GM03348 (cell line): ENCODE measurements at regions not wholly inside any gene's neighbourhood (a gene's known extent, or its start where the extent isn't known, plus 50 kb on each side); places are given as distances from the start of the nearest gene placed in this dataset.
"Not testable (repeated sequence)": the region's sequence is repeated elsewhere in the genome, so short reads cannot be mapped to it uniquely, and the experiment has no call there.

Experiments used
- DNase-seq: peaks from one replicate; pipeline ENCODE4 v3.0.0; 2012; ENCODE audit warnings: low spot score

DNA sequence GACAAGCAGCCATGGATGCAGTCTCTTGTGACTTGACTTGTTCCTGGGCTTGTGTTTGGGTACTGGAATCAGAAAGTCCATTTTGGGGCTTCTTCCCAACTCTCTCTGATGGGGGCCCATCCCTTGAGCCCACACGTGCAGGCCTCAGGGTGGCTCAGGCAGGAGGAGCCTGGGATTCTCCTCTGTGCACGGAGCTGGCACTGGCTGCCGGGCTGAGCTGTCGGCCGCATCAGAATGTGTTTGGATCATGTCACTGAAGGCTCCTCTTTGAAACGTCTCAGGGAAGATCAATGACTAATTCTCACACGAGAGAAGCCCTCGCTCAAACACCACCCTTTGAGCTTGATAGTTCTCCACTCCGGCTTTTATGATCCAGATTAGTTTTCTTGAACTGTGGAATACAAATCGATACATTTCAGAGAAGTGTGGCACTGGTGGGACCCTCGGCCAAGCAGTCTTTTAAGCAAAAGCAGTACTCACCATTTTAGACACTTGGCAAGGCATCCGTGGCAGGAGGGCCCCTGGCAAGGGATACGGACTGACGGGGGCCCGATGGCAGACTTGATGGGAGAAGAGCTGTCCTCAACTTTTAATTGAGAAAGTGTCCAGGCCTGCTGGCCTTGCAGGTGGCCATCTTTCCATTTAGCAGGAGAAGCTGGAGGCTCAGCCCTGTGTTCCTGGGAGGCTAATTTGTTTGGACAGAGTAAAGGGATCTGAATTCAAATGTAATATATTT lies 220.7 kb upstream of the C1orf174 start:
- no peak for DNase-seq

DNA sequence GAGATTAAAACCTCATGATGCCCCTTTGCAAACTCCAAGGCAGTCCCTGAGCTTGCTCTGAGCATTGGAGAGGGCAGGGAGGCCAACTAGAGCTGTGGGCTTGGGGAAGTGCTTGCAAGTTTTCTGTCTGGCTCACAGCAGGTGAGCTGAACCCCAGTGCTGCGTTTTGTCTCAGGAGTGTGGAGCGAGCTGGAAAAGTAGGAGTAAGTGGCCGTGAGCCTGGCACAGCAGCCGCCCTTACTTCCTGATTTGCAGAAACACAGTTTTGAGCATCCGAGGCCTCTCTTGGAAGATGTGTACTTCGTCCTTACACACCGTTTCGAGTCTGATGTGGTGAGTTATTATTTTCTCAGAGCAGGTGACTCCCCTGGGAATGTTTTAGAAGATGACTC lies 221.2 kb upstream of the C1orf174 start:
- DNase-seq = no peak

DNA sequence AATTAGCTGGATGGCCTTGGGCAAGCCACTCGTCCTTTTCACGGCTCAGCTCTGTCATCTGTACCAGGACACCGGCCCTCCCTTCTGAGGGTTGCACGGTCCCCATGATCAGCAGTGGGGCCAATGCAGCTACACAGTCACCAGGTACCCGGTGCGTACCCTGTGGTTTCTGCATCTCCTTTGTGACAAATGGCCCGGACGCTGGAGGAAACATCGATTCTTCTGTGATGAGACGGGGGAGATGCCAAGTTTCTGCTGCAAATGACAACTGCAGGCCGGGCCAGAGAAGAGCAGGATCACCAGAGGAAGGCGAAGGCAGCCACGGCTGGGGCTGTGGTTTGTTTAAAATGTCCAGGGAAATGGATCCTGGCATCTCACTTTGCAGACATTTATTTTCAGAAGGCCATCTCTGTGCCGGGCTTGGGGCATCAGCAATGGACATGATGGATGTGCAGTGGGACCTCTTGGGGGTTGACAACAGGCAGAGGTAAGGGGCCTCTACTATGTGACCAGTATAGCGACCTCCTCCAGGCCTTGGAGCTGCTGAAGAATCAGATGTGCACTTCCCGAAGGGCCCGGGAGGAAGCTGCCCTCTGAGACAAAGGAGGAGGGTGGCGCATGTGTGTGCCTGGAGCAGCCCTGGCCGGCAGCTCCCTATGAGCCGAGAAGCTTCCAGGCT lies 221.9 kb upstream of the C1orf174 start:
- DNase-seq = no peak

GRCh38 chr1:4122513-4123160 lies 222.6 kb upstream of the C1orf174 start:
- DNase-seq = no peak

- DNase-seq = no peak
Observed at GRCh38 chr1:4124631-4125145, 224.6 kb upstream of the C1orf174 start.

- no peak for DNase-seq
Observed at GRCh38 chr1:4126251-4126650, 226.2 kb upstream of the C1orf174 start.

GRCh38 chr1:4126731-4127591 lies 226.9 kb upstream of the C1orf174 start:
- DNase-seq = no peak

DNA sequence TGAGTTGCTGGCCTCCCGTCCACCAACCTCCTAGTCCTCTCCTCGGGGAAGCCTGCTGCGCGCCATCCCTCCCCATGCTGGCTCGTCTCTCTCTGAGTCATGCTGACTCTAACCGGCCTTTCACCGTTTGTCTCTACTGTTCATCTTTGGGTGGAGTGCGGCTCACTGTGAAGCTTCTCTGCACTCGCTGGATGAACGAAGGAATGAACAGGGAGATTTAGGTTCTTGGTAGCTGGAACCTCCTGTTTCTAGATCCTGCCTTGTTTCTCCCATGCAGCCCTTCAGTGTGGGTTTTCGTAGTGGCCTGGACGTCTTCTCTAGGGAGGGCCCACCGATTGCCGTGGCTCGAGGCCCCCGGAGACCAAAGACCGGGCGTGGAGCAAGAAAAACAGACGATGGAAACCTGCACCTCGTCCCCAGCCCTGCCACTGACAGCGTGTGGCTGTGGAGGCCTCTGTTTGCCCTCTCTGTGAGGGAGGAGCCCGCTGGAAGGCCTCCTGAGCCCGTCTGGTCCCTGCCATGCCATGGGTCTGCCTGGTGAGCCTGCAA lies 227.6 kb upstream of the C1orf174 start:
- DNase-seq = no peak

DNA sequence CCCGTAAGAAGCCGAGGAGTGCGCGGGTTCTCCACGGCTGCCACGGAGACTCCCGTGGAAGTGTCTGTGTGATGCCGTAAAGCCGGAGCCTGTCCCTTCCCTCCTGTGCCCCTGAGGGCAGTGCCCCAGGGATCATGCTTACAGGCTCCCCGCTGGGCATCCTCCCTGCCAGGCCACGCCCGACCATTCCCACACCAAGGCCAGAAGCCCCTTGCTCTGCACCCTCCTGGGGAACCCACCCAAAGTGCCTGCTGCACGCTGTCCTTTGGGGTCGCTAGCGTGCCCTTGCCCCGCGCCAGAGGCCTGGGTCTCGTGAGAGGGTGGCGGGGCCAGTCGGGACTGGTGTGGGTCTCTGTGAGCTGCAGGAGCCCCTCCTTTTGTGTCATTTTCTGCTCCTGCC lies 228.5 kb upstream of the C1orf174 start:
- no peak for DNase-seq

DNA sequence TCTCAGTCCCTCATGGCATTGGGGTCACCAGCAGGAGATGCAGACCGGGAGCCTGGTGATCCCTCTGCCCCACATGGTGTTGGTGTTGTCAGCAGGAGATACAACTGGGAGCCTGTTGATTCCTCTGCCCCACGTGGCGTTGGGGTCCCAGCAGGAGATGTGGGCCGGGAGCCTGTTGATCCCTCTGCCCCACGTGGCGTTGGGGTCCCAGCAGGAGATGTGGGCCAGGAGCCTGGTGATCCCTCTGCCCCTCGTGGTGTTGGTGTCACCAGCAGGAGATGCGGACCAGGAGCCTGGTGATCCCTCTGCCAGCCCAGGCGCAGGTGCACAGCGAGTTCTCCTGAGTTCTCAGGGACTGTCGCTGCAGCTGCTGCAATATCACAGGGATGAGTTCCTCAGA lies 229.6 kb upstream of the C1orf174 start:
- DNase-seq = no peak

GRCh38 chr1:4130096-4130495 lies 230.0 kb upstream of the C1orf174 start:
- no peak for DNase-seq

DNA sequence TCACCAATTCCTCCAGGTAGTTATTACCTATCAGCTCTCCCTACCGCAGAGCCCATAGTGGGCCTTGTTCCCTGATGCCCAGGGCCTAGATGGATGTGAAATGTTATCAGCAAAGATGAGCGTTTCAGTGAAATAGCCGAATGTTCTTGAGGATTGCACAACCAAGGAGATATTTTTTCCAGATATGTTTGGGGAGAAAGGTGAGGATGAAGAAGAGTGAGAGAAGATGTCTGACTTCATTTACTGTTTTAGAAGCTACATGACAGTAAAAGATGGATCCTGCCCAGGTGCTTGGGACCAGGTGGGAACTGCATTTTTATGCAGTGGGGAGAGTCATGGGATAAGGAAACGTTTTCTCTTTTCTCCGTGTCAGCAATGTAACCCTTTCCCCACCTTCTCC lies 231.7 kb upstream of the C1orf174 start:
- DNase-seq = no peak

DNA sequence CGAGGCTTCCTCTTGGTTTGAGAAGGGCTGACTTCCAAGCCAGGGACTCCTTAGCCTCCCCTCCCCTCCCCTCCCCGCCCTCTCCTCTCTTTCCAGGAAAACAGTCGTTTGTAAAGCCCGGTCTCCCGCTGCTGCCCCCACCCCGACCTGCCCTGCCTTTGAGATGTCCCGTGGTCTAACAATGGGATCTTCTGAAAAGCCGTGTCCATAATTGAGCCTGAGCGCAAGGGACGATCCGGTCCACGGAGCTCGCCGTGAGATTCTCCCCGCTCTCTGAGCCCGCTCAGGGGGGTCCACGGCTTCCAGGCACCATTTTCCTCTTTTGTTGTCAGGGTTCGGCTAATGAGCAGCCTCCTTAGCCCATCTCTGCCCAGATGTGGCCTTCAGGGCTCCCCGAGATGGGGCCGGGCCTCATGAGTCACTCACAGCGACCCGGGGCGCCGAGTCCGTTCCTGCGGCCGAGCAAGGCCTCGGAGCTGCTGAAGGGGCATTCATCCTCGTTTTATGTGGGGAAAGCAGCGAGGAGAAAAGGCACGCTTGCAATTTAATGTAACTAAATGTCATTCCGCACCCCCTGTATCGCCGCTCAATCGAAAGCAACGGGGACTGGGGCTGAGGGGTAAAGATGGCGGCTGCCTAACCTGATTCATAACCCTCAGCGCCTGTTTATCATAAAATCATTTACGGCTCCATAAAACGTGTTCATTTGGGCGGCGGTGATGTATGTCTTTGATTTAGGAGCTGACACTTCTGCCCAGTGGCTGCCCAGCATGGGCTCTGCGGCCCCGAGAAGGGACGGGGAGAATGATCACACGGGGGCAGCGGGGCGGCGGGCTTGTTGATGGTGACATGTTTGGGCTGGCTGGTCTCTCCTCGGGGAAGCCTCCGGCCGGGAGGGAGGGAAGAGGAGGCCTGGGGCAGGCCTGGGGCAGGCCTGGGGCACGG lies 232.6 kb upstream of the C1orf174 start:
- DNase-seq = no peak

DNA sequence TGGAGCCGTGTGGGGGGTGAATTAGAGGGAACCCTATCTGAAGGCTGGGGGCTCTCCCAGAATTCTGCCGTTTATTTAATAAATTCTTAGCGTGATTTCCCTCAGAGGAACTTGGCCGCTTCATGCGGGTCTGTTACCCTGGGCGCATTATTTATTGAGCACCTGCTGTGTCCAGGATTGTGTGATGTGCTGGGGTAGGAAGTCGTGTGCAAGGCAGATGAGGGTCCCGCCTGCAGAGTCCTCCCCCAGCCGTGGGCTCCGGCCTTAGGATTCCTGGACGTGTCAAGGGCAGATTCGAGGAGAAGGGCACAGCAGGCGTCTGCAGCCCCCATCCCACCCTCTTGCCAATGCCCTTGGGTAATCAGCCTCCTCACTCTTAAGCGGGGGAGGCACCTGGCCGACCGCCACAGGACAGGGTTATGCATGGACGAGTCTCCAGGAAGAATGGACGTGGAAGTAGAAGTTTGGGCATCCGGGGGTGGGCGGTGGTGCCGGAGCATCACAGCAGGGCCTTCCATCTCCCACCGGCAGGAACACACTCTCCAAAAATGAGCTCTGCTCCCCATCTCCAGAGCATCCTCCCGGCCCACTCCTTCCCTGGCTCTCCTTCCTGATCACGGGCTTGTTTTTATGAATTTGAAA lies 233.3 kb upstream of the C1orf174 start:
- no peak for DNase-seq

DNA sequence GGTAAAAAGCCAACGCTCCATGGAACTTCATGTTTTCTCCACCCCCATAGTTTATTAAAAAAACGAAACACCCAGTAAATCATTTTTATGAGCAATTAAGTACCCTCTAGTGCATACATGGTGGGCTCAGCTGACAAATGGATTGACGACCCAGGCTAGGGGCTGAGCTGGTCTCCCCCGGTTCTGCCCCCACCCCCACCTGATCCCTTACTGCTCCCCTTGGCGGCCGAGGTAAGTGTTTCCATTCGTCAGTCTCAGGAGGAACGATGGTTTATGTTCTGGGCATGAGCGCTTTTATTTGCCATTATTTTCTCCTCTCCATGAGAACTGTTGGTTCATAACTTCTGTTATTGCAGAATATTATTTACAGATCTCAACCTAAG lies 233.9 kb upstream of the C1orf174 start:
- DNase-seq = no peak

- DNase-seq = not testable (repeated sequence)
Observed at GRCh38 chr1:4135853-4136252, 235.8 kb upstream of the C1orf174 start.

GRCh38 chr1:4137621-4138415 lies 237.7 kb upstream of the C1orf174 start:
- DNase-seq = no peak

- no peak for DNase-seq
Observed at GRCh38 chr1:4139646-4140045, 239.6 kb upstream of the C1orf174 start.

GRCh38 chr1:4140241-4140640 lies 240.2 kb upstream of the C1orf174 start:
- no peak for DNase-seq
